Endometrium (tissue), 2 donors: ENCODE measurements at regions not wholly inside any gene's neighbourhood (a gene's known extent, or its start where the extent isn't known, plus 50 kb on each side); places are given as distances from the start of the nearest gene placed in this dataset.

ENCODE experiments used
- FAIRE-seq: peaks from 2 replicates; lab custom pipeline; 2012; peaks lifted over from hg19 to GRCh38; lab: Jason Lieb, UNC
- donor health status: control.
- donor health status: control.

DNA sequence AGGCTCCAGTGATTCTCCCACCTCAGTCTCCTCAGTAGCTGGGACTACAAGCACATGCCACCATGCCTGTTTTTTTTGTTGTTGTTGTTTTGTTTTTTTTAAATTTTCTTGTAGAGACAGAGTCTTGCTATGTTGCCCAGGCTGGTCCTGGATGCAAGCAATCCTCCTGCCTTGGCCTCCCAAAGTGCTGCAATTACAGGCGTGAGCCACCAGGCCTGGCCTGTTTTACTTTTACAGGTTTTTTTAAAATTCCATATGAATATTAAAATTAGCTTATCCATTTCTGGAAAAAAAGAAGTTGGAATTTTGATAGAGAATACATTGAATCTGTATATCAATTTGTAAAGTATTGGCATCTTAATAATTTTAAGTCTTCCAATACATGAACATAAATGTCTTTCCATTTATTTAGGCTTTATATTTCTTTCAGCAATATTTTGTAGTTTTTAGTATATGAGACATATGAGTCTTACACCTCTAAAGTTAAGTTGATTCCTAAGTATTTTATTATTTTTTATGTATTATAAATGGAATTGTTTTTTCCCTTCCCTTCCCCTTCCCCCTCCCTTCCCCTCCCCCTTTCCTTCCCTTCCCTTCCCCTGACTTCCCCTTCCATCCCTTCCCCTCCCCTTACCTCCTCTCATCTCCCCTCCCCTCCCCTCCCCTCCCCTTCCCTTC lies 323.5 kb upstream of the SALL1 start:
- no peak for FAIRE-seq

GRCh38 chr16:51473091-51473490 lies 322.0 kb upstream of the SALL1 start:
- no peak for FAIRE-seq

- no peak for FAIRE-seq
Measured at GRCh38 chr16:51470492-51470891, 319.4 kb upstream of the SALL1 start.

GRCh38 chr16:51464996-51465395 lies 313.9 kb upstream of the SALL1 start:
- FAIRE-seq, result no peak

- no peak for FAIRE-seq
Measured at GRCh38 chr16:51461255-51461654, 310.2 kb upstream of the SALL1 start.

DNA sequence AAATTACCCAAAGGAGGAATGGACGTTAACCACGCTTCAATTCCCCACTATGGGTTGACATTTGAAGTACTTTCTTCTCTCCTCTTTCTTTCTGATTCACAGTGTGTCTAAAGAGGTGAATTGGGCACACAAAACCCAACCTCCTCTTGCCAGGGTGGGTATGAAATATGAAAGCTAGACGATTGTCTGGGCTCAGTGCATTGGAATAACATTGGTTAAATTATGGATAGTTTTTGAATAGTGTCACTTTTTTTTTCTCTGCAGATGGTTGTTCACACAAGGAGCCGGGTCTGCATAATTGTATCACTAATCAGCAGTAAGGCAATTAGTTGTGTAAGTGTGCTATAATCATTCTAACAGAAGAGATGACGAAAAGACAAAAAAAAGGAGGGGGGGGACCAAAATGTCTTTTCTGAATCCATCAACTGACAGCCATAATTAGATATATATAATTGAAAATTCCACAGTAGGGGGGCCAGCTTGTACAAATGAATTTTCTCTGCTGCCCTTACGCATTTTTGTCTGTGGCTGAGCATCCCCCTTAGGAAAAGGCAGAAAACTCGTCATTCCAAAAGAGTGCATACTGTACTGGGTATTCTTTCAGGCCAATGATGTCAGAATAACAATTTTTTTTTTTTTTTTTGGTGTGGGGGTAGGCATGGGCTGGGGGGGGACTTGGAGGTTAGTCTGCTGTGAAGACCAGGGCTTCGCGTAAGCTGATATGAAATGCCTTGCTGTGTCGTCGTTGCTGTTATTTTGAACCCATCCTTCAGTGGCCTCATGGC lies 307.5 kb upstream of the SALL1 start:
- no peak for FAIRE-seq

DNA sequence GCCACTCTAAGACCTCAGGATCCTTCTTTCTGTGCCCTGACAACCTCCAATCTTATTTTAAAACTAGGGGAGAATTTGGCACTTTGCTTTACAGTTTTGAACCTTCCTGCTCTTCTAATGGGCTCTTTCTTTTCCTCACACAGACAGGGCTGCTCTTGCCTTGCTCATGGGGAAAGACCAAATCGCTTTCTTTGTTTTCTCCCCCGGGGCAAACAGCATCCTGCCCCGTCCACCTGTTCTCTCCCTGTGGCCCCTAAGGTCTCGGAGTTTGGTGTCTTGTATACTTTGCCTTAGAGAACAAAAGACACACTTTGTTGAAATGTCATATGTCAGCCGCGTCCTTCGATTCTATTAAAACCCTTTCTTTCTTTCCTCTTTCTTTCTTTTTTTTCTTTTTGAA lies 306.7 kb upstream of the SALL1 start:
- no peak for FAIRE-seq

DNA sequence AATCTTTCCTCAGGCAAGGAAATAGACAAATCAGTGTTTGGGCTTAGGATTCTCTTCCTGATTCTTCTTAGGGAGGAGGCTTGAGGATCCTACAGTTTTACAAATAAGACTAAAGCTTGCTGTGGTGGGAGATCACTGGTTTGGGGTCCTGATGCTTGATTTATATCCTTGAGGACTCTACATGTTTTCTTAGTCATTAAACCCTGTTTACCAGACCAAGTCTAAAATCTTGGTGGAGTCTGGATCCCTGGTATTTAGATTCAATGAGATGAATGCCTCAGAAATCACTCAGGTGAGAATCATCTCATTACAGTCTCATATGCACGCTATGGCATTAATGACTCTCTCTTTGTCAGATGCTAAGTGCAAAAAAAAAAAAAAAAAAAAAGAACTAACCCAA lies 304.3 kb upstream of the SALL1 start:
- no peak for FAIRE-seq

DNA sequence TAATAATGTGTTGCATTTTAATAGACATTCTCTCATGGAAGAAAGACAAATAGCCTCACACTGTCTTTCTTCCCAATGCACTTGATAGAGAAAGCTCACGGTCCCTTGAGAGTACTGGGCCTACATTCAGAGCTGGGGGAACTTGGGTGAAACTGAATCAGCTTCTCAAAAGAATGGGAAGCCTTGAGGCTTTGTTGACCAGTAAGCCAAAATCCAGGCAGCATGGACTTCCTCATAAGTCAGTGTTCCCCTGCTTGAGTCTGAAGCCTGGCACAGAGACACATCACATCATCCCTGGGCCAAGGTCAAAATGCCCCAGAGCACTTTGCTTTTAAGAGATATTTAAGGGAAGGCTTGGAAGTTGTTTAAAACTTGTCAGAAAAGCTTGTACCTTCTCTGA lies 302.2 kb upstream of the SALL1 start:
- no peak for FAIRE-seq

DNA sequence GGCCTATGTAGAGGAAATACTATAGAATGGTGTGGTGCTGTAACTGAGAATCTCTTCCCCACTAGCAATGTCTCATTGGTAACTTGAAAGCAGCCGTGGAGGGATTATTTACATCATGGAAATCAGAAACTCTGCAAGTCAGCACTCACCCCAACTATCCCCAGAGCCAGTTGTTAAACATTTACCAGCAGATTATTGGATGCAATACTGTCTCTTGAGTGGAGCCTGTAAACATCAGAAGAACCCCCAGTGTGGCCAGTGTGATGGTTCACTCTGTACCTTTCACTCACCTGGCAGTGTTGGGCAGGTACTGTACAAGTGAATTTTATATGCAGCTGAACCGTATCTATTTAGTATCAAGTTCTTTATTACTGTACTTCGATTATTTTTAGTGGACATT lies 299.8 kb upstream of the SALL1 start:
- no peak for FAIRE-seq

- FAIRE-seq, result peak; percentile 41
Measured at GRCh38 chr16:51450376-51450775, 299.3 kb upstream of the SALL1 start.

- FAIRE-seq, result no peak
Measured at GRCh38 chr16:51449441-51449840, 298.4 kb upstream of the SALL1 start.

DNA sequence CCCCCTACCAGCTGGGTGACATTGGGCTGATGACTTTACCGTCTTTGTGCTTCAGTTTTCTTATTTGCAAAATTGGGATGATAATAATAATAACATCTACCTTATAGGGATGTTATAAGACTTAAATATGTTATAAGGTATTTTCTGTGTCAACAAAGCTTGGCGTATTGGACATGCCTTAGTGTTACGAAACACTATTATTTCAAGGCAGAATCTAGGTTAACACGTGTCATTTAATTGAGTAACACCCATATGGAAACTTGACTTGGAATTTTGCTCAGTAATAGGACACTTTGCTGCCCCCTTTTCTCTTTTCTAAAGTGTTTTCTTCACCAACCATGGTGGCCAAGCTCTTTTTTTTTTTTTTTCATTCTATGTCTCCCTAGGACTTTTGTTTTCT lies 294.2 kb upstream of the SALL1 start:
- FAIRE-seq, result no peak

GRCh38 chr16:51443934-51444333 lies 292.9 kb upstream of the SALL1 start:
- no peak for FAIRE-seq

DNA sequence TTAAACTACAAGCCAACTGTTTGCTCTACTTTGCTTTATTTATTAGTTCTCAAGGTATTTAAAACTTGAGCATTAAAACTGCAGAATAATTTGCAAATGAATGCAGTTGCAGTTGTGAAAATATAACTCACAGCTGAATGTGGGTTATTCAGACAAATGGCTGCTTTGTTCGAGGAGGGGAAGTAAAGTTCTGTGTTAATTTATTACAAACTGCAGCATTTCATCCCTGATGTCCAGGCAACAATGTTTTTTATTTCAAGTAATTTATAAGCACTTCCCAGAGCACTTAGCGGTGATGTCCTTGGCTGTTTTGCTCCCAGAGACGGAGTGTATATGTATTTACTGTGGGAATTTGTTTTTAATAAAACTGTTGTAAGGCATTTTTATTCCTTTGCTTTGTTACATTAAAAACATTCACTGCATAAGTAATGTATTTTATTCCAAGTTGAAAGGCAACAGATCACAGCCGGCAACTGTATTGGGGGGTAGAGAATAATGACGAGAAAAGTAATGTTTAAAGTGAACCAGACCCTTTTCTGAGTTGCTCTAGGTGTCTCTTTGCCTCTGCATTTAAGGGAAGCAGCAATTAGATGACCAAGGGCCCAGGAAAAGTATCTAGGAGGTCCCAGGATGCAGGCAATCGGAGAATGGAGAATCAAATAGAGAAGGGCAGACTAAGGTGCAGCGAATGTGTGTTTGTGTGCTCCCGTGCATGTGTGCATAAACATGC lies 291.2 kb upstream of the SALL1 start:
- FAIRE-seq, result no peak

GRCh38 chr16:51440131-51440889 lies 289.2 kb upstream of the SALL1 start:
- no peak for FAIRE-seq

- FAIRE-seq, result peak; percentile 65
Measured at GRCh38 chr16:51439271-51439670, 288.2 kb upstream of the SALL1 start.

DNA sequence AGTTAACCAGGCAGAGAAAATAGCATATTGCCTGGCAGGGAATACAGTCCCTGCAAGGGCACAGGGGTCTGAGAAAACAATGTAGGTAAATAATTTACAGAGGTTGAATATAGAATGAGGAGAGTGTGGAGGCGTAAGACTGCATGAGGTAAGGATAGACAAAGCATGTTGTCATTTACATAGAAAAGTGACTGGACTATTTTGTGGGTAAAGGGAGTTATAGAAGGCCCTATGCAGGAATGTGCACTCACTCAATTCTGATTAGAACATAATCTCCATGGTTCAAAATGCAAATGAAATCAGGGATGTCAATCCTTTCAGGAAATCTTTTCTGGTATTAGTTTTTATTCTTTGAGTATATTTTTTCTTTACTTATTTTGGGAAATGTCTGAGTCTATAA lies 285.7 kb upstream of the SALL1 start:
- no peak for FAIRE-seq

DNA sequence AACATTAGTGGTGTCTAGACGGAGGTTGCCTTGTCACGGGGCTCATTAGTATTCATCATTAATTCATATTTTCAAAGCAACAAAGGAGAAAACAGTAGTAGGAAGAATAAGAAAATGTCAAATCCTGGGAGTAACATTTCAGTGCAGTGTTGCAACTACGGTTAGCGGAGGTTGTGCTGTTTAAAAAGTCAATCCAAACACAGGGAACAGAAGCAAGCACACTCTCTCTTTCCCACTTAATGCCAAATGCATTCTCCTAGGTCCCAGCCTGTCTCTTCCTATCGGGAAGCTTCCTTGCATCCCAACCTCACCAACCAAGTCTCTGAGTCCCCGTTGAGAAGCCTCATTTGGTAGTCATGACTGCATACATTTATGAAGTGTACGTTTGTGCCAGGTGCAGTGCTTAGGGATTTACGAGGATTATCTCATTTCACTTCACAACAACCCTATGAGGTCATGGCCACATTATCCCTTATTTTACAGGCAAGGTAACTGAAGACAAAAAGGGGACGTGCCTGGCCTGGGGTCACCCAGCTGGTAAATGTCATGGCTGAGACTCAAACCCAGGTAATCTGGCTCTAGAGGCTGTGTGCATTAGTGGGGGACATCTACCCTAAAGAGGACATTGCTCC lies 283.6 kb upstream of the SALL1 start:
- no peak for FAIRE-seq

DNA sequence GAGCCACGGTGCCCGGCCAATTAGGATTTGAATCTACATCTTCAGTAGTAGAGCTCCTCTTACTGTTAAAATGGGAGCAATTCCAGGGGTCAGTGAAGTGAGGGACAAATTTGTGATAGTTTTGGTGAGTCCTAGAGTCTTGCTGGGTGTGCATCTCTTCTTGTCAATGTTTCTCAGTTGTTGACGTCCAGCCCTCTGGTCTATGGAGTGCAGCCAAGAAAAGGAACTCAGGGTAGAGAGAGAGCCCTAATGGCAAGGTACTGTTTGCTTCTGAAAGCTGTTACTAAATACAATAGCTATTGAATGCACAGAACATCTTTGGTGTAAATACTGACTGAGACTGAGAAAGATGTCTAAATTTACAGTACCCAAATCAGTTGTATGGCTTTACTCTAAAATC lies 282.5 kb upstream of the SALL1 start:
- no peak for FAIRE-seq

GRCh38 chr16:51431517-51432241 lies 280.6 kb upstream of the SALL1 start:
- FAIRE-seq, result no peak
